HCT116 (cell line): ENCODE measurements at regions not wholly inside any gene's neighbourhood (a gene's known extent, or its start where the extent isn't known, plus 50 kb on each side); places are given as distances from the start of the nearest gene placed in this dataset.

Experiments used
- ATAC-seq: fragments of 200-7000 bp; cut with Tn5 transposase; 2 replicates; pipeline ENCODE4 v1.9.1; 2020; ENCODE audit warnings: mild to moderate bottlenecking, moderate library complexity
- BruUV-seq: library from RNA; stranded (reverse); fragments of 400-500 nt; replicated peaks from 2 replicates; lab custom pipeline; 2021; lab: Mats Ljungman, UMichigan
- CTCF ChIA-PET: fragments of 300-600 bp; sonication (Branson Sonifier 250); formaldehyde crosslinking; loops from one replicate; lab custom pipeline; 2021; ENCODE audit warnings: antibody characterized with exemption; lab: Charles Lee
- POLR2A ChIA-PET: fragments of 300-600, 350-600 bp; sonication (Branson Sonifier 250); formaldehyde crosslinking; loops from one replicate; lab custom pipeline; 2021; ENCODE audit warnings: antibody characterized with exemption; lab: Charles Lee
- RAD21 ChIA-PET, 2 experiments: fragments of 300-600 bp; sonication (Branson Sonifier 250); formaldehyde crosslinking; loops; one replicate each; lab custom pipeline; 2023; ENCODE audit warnings: low total read pairs in 2 of 2; ENCODE audit not compliant: uncharacterized antibody in 2 of 2, unreplicated experiment in 2 of 2, low non-redundant PET in 1 of 2; lab: Charles Lee
- DNase-seq: peaks from one replicate; pipeline ENCODE4 v3.0.0-alpha.2; 2010; ENCODE audit warnings: low read depth, low spot score
- H2AFZ ChIP-seq: fragments of 200-600 bp; shearing (Covaris generic), sonication (generic); 2 replicates; pipeline ENCODE4 v1.6.1; 2017; ENCODE audit warnings: low read depth, mixed run types, mixed read lengths, antibody characterized with exemption, low read length; ENCODE audit not compliant: poor library complexity, severe bottlenecking
- H3K27ac ChIP-seq: 2 replicates; pipeline ENCODE4 v1.5.1; 2012; ENCODE audit warnings: low read depth, low read length
- H3K27me3 ChIP-seq: fragments of 200-600 bp; sonication (generic); 2 replicates; pipeline ENCODE4 v1.6.1; 2016; ENCODE audit warnings: mixed run types, low read length, mixed read lengths; ENCODE audit not compliant: insufficient read depth
- H3K36me3 ChIP-seq, 2 experiments: fragments of 200-500 bp in 1 of 2; fragments of 200-600 bp in 1 of 2; sonication (Bioruptor generic) in 1 of 2; sonication (generic) in 1 of 2; 2 replicates each; pipeline versions ENCODE4 v1.5.1 to v1.6.1; 2014 to 2016; ENCODE audit warnings: low read length in 2 of 2, inconsistent platforms in 1 of 2, mixed read lengths in 1 of 2, mixed run types in 1 of 2; ENCODE audit not compliant: insufficient read depth in 2 of 2, control insufficient read depth in 1 of 2
- H3K4me1 ChIP-seq, 2 experiments: fragments of 200-600 bp in 1 of 2; sonication (generic) in 1 of 2; 2 replicates each; pipeline versions ENCODE4 v1.5.1 to v1.6.1; 2012 to 2017; ENCODE audit warnings: low read length in 2 of 2, inconsistent platforms in 1 of 2, mild to moderate bottlenecking in 1 of 2, mixed read lengths in 1 of 2, mixed run types in 1 of 2, moderate library complexity in 1 of 2; ENCODE audit not compliant: insufficient read depth in 2 of 2, control insufficient read depth in 1 of 2
- H3K4me2 ChIP-seq: fragments of 200-600 bp; sonication (generic); 2 replicates; pipeline ENCODE4 v1.6.1; 2017; ENCODE audit warnings: mixed run types, low read length, mixed read lengths
- H3K4me3 ChIP-seq, 2 experiments: fragments of 200-600 bp in 1 of 2; sonication (generic) in 1 of 2; replicated peaks in 1 of 2; 2 replicates each; pipeline ENCODE4 v1.5.1; 2011 to 2016; ENCODE audit warnings: low read length in 2 of 2, control low read depth in 1 of 2, low read depth in 1 of 2, mild to moderate bottlenecking in 1 of 2, mixed read lengths in 1 of 2, mixed run types in 1 of 2
- H3K79me2 ChIP-seq: fragments of 200-600 bp; sonication (generic); 2 replicates; pipeline ENCODE4 v1.6.1; 2017; ENCODE audit warnings: mild to moderate bottlenecking, mixed run types, low read length, moderate library complexity, mixed read lengths; ENCODE audit not compliant: insufficient read depth
- H3K9ac ChIP-seq: fragments of 200-600 bp; sonication (generic); 2 replicates; pipeline ENCODE4 v1.6.1; 2016; ENCODE audit warnings: low read length, mixed read lengths
- H3K9me2 ChIP-seq: fragments of 200-600 bp; sonication (generic), shearing (Covaris generic); 2 replicates; pipeline ENCODE4 v1.6.1; 2017; ENCODE audit warnings: mixed run types, mild to moderate bottlenecking, moderate library complexity; ENCODE audit not compliant: insufficient read depth
- H3K9me3 ChIP-seq, 2 experiments: fragments of 200-500 bp in 1 of 2; fragments of 200-600 bp in 1 of 2; sonication (Bioruptor generic) in 1 of 2; sonication (generic) in 1 of 2; 2 replicates each; pipeline ENCODE4 v1.6.1; 2014 to 2017; ENCODE audit warnings: low read length in 2 of 2, mixed read lengths in 2 of 2, inconsistent platforms in 1 of 2, low read depth in 1 of 2, mild to moderate bottlenecking in 1 of 2, mixed run types in 1 of 2, moderate library complexity in 1 of 2; ENCODE audit not compliant: control insufficient read depth in 1 of 2, insufficient read depth in 1 of 2
- H4K20me1 ChIP-seq: fragments of 200-600 bp; sonication (generic), shearing (Covaris generic); 2 replicates; pipeline ENCODE4 v1.6.1; 2017; ENCODE audit warnings: mixed run types, mild to moderate bottlenecking, moderate library complexity; ENCODE audit not compliant: insufficient read depth
- CBX3 ChIP-seq: IDR thresholded peaks from 2 replicates; pipeline ENCODE4 v1.6.1; 2012; ENCODE audit warnings: low read depth
- CEBPB ChIP-seq: IDR thresholded peaks from 2 replicates; pipeline ENCODE4 v1.6.1; 2012; ENCODE audit warnings: low read depth
- EGR1 ChIP-seq: IDR thresholded peaks from 2 replicates; pipeline ENCODE4 v1.6.1; 2012; ENCODE audit warnings: low read depth
- EZH2 ChIP-seq: fragments of 200-600 bp; sonication (generic); IDR thresholded peaks from 2 replicates; pipeline ENCODE4 v1.6.1; 2017; ENCODE audit warnings: antibody characterized with exemption, mixed run types
- EZH2phosphoT487 ChIP-seq: fragments of 200-600 bp; IDR thresholded peaks from 2 replicates; pipeline ENCODE4 v1.6.1; 2018; ENCODE audit warnings: antibody characterized with exemption, borderline replicate concordance
- FOSL1 ChIP-seq: IDR thresholded peaks from 2 replicates; pipeline ENCODE4 v1.6.1; 2012; ENCODE audit warnings: low read depth
- JUND ChIP-seq: IDR thresholded peaks from 2 replicates; pipeline ENCODE4 v1.6.1; 2012
- POLR2A ChIP-seq: IDR thresholded peaks from 2 replicates; pipeline ENCODE4 v1.7.0; 2011; ENCODE audit warnings: borderline replicate concordance; ENCODE audit not compliant: insufficient read depth, insufficient read length; ENCODE audit errors: extremely low read depth
- RAD21 ChIP-seq: IDR thresholded peaks from 2 replicates; pipeline ENCODE4 v1.6.1; 2012; ENCODE audit warnings: low read depth, mild to moderate bottlenecking
- SRF ChIP-seq: IDR thresholded peaks from 2 replicates; pipeline ENCODE4 v1.6.1; 2012; ENCODE audit warnings: low read depth
- YY1 ChIP-seq: IDR thresholded peaks from 2 replicates; pipeline ENCODE4 v1.6.1; 2011; ENCODE audit warnings: low read length, low read depth, moderate library complexity, mild to moderate bottlenecking; ENCODE audit not compliant: insufficient replicate concordance; ENCODE audit errors: extremely low read depth
- ZNF274 ChIP-seq: fragments of 200-500 bp; sonication (Bioruptor generic); IDR thresholded peaks from 2 replicates; pipeline ENCODE4 v1.6.1; 2014; ENCODE audit warnings: mild to moderate bottlenecking, low read depth, low read length, inconsistent platforms
- intact Hi-C: fragments of 100-400 bp; cut with micrococcal nuclease; formaldehyde crosslinking; loops from 2 replicates; pipeline ENCODE4 v1.10.0; 2022
- TF ChIP-seq, protein P1 (sequence below): IDR thresholded peaks from 2 replicates; pipeline ENCODE4 v1.6.1; 2011; ENCODE audit warnings: mild to moderate bottlenecking, low read length, moderate library complexity; ENCODE audit not compliant: insufficient replicate concordance; ENCODE audit errors: extremely low read depth
- TF ChIP-seq, protein P2 (sequence below): IDR thresholded peaks from 2 replicates; pipeline ENCODE4 v1.6.1; 2012
- TF ChIP-seq, protein P3 (sequence below), 3 experiments: fragments of 200-600 bp in 1 of 3; sonication (generic) in 1 of 3; IDR thresholded peaks in 2 of 3; conservative IDR thresholded peaks in 1 of 3; 2 replicates each; pipeline ENCODE4 v1.5.1; 2012 to 2017; ENCODE audit warnings: low read depth in 2 of 3, low read length in 2 of 3, antibody characterized with exemption in 1 of 3, borderline replicate concordance in 1 of 3, control low read depth in 1 of 3, mild to moderate bottlenecking in 1 of 3, mixed read lengths in 1 of 3, mixed run types in 1 of 3, moderate library complexity in 1 of 3; ENCODE audit not compliant: insufficient read depth in 1 of 3
- TF ChIP-seq, protein P4 (sequence below): IDR thresholded peaks from 2 replicates; pipeline ENCODE4 v1.6.1; 2012

DNA sequence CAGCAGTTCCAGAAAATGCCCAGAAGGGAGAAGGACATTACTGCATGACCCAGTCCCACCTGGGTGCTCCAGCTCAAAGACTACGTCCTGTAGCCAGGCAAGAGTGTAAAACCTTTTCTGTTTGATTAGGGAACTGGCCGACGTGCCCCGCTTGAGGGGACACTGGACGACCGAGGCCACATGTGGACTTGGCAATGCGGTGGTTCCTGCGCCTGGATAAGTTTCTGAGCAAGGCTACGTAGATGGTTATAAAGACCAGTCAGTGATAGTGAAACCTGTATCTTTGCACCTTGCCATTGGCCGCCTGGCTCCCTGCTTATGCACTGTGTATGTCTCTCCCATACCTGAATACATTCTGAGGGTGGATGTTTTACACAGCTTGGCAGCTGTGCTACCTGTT is 567.0 kb upstream of the CRIM1 start:
- Histone ChIP-seq H3K27me3 (no peaks in the 10 kb centered on the region), H3K9me2 (no peaks in the 10 kb centered on the region), H3K9me3 (no peaks in the 10 kb centered on the region; a peak in 1 of 4 replicates), H3K9ac (no peak overlapping the region), H3K36me3 (no peaks in the 10 kb centered on the region), H3K79me2 (no peaks in the 10 kb centered on the region), H2AFZ (no peak overlapping the region), H3K4me1 (no peaks in the 10 kb centered on the region), H4K20me1 (no peaks in the 10 kb centered on the region), H3K4me2 (no peak overlapping the region), H3K27ac (no peak overlapping the region), H3K4me3 (no peak overlapping the region)
- no peak for DNase-seq
- POLR2A ChIA-PET = no interaction called here
- intact Hi-C loops = no loop called here
- CTCF ChIA-PET = no interaction called here
- no TSS peak for BruUV-seq
- TF ChIP-seq, protein P1, sequence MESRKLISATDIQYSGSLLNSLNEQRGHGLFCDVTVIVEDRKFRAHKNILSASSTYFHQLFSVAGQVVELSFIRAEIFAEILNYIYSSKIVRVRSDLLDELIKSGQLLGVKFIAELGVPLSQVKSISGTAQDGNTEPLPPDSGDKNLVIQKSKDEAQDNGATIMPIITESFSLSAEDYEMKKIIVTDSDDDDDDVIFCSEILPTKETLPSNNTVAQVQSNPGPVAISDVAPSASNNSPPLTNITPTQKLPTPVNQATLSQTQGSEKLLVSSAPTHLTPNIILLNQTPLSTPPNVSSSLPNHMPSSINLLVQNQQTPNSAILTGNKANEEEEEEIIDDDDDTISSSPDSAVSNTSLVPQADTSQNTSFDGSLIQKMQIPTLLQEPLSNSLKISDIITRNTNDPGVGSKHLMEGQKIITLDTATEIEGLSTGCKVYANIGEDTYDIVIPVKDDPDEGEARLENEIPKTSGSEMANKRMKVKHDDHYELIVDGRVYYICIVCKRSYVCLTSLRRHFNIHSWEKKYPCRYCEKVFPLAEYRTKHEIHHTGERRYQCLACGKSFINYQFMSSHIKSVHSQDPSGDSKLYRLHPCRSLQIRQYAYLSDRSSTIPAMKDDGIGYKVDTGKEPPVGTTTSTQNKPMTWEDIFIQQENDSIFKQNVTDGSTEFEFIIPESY = no peak
- TF ChIP-seq, protein P2, sequence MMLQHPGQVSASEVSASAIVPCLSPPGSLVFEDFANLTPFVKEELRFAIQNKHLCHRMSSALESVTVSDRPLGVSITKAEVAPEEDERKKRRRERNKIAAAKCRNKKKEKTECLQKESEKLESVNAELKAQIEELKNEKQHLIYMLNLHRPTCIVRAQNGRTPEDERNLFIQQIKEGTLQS = no peak
- TF ChIP-seq EZH2phosphoT487 = no peak
- TF ChIP-seq JUND = no peak
- no peak for TF ChIP-seq CBX3
- TF ChIP-seq, protein P3, sequence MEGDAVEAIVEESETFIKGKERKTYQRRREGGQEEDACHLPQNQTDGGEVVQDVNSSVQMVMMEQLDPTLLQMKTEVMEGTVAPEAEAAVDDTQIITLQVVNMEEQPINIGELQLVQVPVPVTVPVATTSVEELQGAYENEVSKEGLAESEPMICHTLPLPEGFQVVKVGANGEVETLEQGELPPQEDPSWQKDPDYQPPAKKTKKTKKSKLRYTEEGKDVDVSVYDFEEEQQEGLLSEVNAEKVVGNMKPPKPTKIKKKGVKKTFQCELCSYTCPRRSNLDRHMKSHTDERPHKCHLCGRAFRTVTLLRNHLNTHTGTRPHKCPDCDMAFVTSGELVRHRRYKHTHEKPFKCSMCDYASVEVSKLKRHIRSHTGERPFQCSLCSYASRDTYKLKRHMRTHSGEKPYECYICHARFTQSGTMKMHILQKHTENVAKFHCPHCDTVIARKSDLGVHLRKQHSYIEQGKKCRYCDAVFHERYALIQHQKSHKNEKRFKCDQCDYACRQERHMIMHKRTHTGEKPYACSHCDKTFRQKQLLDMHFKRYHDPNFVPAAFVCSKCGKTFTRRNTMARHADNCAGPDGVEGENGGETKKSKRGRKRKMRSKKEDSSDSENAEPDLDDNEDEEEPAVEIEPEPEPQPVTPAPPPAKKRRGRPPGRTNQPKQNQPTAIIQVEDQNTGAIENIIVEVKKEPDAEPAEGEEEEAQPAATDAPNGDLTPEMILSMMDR (IDR thresholded peaks at IDR 0.05 in 2 of 3, conservative IDR thresholded peaks at IDR 0.05 in 1 of 3; ENCODE audit: borderline replicate concordance in 1 of 3, insufficient read depth in 1 of 3, low read depth in 2 of 3, low read length in 2 of 3) = no peak
- TF ChIP-seq YY1 = no peak
- TF ChIP-seq RAD21 = no peak
- TF ChIP-seq, protein P4, sequence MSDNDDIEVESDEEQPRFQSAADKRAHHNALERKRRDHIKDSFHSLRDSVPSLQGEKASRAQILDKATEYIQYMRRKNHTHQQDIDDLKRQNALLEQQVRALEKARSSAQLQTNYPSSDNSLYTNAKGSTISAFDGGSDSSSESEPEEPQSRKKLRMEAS = no peak
- no peak for TF ChIP-seq SRF
- no peak for TF ChIP-seq ZNF274
- TF ChIP-seq CEBPB = no peak
- TF ChIP-seq EGR1 = no peak
- TF ChIP-seq POLR2A = no peak
- no peak for TF ChIP-seq EZH2
- no peak for TF ChIP-seq FOSL1
- RAD21 ChIA-PET = no interaction called here
- ATAC-seq = no peak
